ENCODE measurements at regions not wholly inside any gene's neighbourhood (a gene's known extent, or its start where the extent isn't known, plus 50 kb on each side); places are given as distances from the start of the nearest gene placed in this dataset.

GRCh38 chr13:102947745-102948405 is 102.0 kb downstream of the ERCC5 start:
- Histone ChIP-seq H3K27me3 (ENCODE audit: control insufficient read depth in 2 of 2, insufficient read depth in 2 of 2, low read length in 2 of 2) (no peaks in the 10 kb centered on the region), H3K9me1 (ENCODE audit: control insufficient read depth, insufficient read depth, low read length) (no peaks in the 10 kb centered on the region), H3K9ac (ENCODE audit: insufficient read depth in 1 of 2, low read depth in 2 of 2, low read length in 2 of 2) (no peak overlapping the region), H3K4me3 (no peak overlapping the region), H3K9me3 (replicated peaks; ENCODE audit: control insufficient read depth, insufficient read depth, low read depth, low read length) (no peaks in the 10 kb centered on the region), H2AFZ (ENCODE audit: low read depth, low read length) (no peak overlapping the region), H3K27ac (ENCODE audit: extremely low read depth, low read depth, low read length) (no peak overlapping the region), H3K4me2 (ENCODE audit: insufficient read depth, low read length) (no peak overlapping the region), H3K36me3 (ENCODE audit: control insufficient read depth, insufficient read depth, low read length) (no peaks in the 10 kb centered on the region), H3K79me2 (ENCODE audit: control insufficient read depth, insufficient read depth, low read length) (no peaks in the 10 kb centered on the region), H3K4me1 (replicated peaks in 1 of 2; ENCODE audit: control insufficient read depth in 2 of 2, insufficient read depth in 2 of 2, low read length in 2 of 2) (no peaks in the 10 kb centered on the region), H4K20me1 (replicated peaks; ENCODE audit: control insufficient read depth, insufficient read depth, low read length) (no peaks in the 10 kb centered on the region)
- no TSS peak for BruUV-seq (replicated peaks)
- TF ChIP-seq RNF219 (CRISPR knock-in tag; IDR thresholded peaks at IDR 0.05), result no peak
- no peak for TF ChIP-seq ZHX1 (conservative IDR thresholded peaks at IDR 0.05; ENCODE audit: low read length)
- no peak for TF ChIP-seq RUNX1 (IDR thresholded peaks at IDR 0.05; ENCODE audit: low read depth)
- no peak for TF ChIP-seq RFX7 (CRISPR knock-in tag; IDR thresholded peaks at IDR 0.05)
- ChIA-PET POLR2A (no interaction called here), CTCF (ENCODE audit: low intra/inter-chr PET ratio) (no interaction called here)
- in situ Hi-C loops (cut with MboI), result no loop called here
- ATAC-seq (no peak), FAIRE-seq (no peak), DNase-seq (ENCODE audit: extremely low read depth in 1 of 4, low spot score in 3 of 4) (no peak)
- WGBS (ENCODE audit: insufficient coverage, low coverage, missing lambda C conversion rate), result under 1% methylated on average over 8 of the region's 8 CpGs
- intact Hi-C loops (cut with micrococcal nuclease), result no loop called here

Measured in K562 (cell line).